Muscle of leg (tissue), 3 donors: ENCODE measurements at regions not wholly inside any gene's neighbourhood (a gene's known extent, or its start where the extent isn't known, plus 50 kb on each side); places are given as distances from the start of the nearest gene placed in this dataset.
A peak's percentile ranks its signal among the peaks of the same experiment; 100 is the strongest.

ENCODE experiments used
- DNase-seq: peaks from one replicate; pipeline ENCODE4 v3.0.0; 2013
- H3K27ac ChIP-seq: one replicate; pipeline ENCODE4 v1.5.1; 2013; ENCODE audit warnings: mild to moderate bottlenecking, low read length, control low read depth
- H3K27me3 ChIP-seq: one replicate; pipeline ENCODE4 v1.6.1; 2013; ENCODE audit warnings: low read length; ENCODE audit not compliant: control insufficient read depth, insufficient read depth
- H3K36me3 ChIP-seq: one replicate; pipeline ENCODE4 v1.6.1; 2013; ENCODE audit warnings: low read length; ENCODE audit not compliant: control insufficient read depth, insufficient read depth
- H3K4me1 ChIP-seq: one replicate; pipeline ENCODE4 v1.6.1; 2013; ENCODE audit warnings: low read length; ENCODE audit not compliant: control insufficient read depth, insufficient read depth
- H3K4me3 ChIP-seq: one replicate; pipeline ENCODE4 v1.5.1; 2013; ENCODE audit warnings: low read length, control low read depth
- H3K9me3 ChIP-seq: replicated peaks from 2 replicates; pipeline ENCODE4 v1.6.1; 2013; ENCODE audit warnings: low read depth, low read length; ENCODE audit not compliant: control insufficient read depth
- WGBS: methylation state at CpG from one replicate; pipeline ENCODE4 v1.1.5; 2013; ENCODE audit warnings: missing lambda C conversion rate; ENCODE audit not compliant: insufficient coverage; 5-methylcytosine and 5-hydroxymethylcytosine counted together

DNA sequence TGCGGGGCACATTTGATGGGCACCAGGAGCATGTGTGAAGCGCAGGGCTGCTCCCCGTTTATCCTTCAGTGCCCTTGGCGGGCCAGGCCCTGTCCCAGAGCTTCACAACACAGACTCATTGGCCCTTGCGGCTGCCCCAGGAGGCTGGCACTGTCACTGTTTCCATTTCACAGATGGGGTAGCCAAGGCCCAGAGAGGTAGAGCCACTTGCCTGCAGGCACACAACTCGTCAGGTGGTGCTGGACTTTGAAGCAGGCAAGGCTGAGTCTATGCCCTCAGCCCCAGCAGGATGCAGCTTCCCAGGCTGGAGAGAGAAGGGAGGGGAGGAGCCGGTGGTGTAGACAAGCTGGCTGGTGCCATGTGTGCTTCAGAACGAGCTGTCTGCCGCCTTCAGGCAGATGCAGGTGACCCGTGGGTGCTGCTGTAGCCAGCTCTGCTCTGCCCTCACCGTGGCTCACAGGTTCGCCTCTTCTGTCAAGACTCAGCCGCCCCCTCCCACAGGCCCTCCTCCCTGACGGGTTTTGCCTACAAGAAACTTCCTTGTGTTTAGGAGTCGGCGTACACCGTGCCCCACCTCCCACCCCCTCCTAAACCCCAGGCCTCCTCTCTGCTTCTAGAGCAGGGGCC is 232.3 kb upstream of the CIBAR2 start:
- no peaks in the 10 kb centered on the region for H3K36me3 ChIP-seq
- DNase-seq = no peak
- H3K4me1 ChIP-seq = peaks cover 15% of the 10 kb centered on the region
- H3K27me3 ChIP-seq = no peaks in the 10 kb centered on the region
- H3K9me3 ChIP-seq = no peaks in the 10 kb centered on the region
- H3K27ac ChIP-seq = no peak overlapping the region
- H3K4me3 ChIP-seq = no peak overlapping the region
- WGBS = 77% methylated on average over 12 of the region's 17 CpGs

GRCh38 chr16:85345129-85345639 is 232.9 kb upstream of the CIBAR2 start:
- H3K27me3 ChIP-seq = no peaks in the 10 kb centered on the region
- no peak overlapping the region for H3K4me3 ChIP-seq
- H3K9me3 ChIP-seq = no peaks in the 10 kb centered on the region
- H3K4me1 ChIP-seq = peaks cover 21% of the 10 kb centered on the region
- H3K36me3 ChIP-seq = no peaks in the 10 kb centered on the region
- WGBS = 56% methylated on average over 2 of the region's 7 CpGs
- no peak overlapping the region for H3K27ac ChIP-seq
- DNase-seq = no peak

GRCh38 chr16:85346404-85347212 is 234.3 kb upstream of the CIBAR2 start:
- Histone ChIP-seq H3K4me3 (no peak overlapping the region), H3K4me1 (peaks cover 35% of the 10 kb centered on the region), H3K36me3 (no peaks in the 10 kb centered on the region), H3K27me3 (no peaks in the 10 kb centered on the region), H3K9me3 (no peaks in the 10 kb centered on the region), H3K27ac (no peak overlapping the region)
- WGBS = 95% methylated on average over 12 of the region's 12 CpGs
- DNase-seq = no peak

GRCh38 chr16:85347213-85347591 is 234.9 kb upstream of the CIBAR2 start:
- H3K27me3 ChIP-seq = no peaks in the 10 kb centered on the region
- 61% methylated on average over 9 of the region's 11 CpGs for WGBS
- no peak overlapping the region for H3K27ac ChIP-seq
- H3K36me3 ChIP-seq = no peaks in the 10 kb centered on the region
- no peaks in the 10 kb centered on the region for H3K9me3 ChIP-seq
- H3K4me3 ChIP-seq = no peak overlapping the region
- DNase-seq = no peak
- peaks cover 37% of the 10 kb centered on the region for H3K4me1 ChIP-seq

- H3K4me1 ChIP-seq = peaks cover 46% of the 10 kb centered on the region
- no peaks in the 10 kb centered on the region for H3K27me3 ChIP-seq
- no peak overlapping the region for H3K27ac ChIP-seq
- H3K9me3 ChIP-seq = peaks cover 4% of the 10 kb centered on the region
- DNase-seq = no peak
- H3K4me3 ChIP-seq = no peak overlapping the region
- WGBS = 75% methylated on average over 12 of the region's 12 CpGs
- no peaks in the 10 kb centered on the region for H3K36me3 ChIP-seq
These were observed 236.0 kb upstream of the CIBAR2 start for GRCh38 chr16:85348065-85348840.

DNA sequence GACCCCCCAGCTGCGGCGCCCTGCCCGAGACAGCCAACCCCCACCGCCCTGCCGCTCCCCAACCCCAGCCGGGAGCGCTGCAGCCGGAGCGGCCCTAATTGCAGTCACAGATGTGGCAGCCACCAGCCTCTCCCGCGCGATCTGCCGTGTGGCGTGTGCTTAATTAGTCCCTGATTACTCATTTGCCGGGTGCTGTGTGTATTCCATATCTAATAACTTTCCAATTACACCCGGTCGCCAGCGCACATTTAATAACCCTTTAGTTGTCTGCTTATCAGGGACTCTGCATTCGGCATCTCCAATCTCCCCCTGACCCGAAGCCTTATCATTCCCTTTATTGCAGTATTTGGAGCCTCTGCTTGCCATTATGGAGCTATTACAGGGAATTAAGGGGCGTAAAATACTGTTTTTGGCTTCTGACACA is 236.7 kb upstream of the CIBAR2 start:
- Histone ChIP-seq H3K9me3 (peaks cover 4% of the 10 kb centered on the region), H3K36me3 (no peaks in the 10 kb centered on the region), H3K27me3 (no peaks in the 10 kb centered on the region), H3K27ac (no peak overlapping the region), H3K4me3 (no peak overlapping the region), H3K4me1 (peaks cover 50% of the 10 kb centered on the region)
- WGBS = 29% methylated on average over 16 of the region's 21 CpGs
- no peak for DNase-seq

DNA sequence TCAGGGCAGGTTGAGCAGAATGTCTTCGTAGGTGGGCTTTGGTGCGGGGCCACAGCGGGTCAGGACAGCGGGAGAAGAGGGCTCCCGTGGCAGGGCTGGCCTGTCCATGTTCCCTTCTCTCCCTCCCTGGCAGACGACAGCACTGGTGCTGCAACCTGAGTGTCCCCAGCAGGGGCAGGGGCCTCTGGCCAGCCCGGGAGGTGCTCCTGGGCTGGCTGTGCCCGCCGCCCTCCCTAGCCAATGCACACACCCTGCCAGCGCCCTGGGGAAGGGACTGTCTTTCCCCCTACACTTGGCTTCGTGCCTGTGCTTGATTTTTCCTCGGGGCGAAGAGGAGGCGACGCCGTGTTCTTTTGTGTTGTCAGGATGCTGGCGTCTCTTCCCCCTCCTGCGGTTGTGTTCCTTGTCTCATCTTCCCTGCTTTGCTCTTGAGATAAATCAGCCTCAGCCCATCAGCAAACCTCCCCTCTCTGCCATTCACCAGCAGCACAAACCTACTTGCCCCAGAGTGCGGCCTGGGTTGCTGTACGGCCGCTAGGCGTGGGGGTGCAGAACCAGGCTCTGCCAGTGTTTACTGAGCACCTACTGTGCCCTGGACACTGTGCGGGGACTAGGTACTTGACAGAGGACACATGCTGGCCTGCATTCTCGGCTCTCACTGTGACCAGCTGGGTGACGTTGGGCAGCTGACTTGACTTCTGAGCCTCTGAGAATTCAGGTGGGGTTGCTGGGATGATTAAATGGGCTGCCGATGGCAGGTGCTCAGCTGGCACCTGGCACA is 237.3 kb upstream of the CIBAR2 start:
- 77% methylated on average over 17 of the region's 26 CpGs for WGBS
- Histone ChIP-seq H3K9me3 (peaks cover 4% of the 10 kb centered on the region), H3K4me1 (peaks cover 56% of the 10 kb centered on the region), H3K36me3 (no peaks in the 10 kb centered on the region), H3K4me3 (no peak overlapping the region), H3K27me3 (no peaks in the 10 kb centered on the region), H3K27ac (no peak overlapping the region)
- no peak for DNase-seq

DNA sequence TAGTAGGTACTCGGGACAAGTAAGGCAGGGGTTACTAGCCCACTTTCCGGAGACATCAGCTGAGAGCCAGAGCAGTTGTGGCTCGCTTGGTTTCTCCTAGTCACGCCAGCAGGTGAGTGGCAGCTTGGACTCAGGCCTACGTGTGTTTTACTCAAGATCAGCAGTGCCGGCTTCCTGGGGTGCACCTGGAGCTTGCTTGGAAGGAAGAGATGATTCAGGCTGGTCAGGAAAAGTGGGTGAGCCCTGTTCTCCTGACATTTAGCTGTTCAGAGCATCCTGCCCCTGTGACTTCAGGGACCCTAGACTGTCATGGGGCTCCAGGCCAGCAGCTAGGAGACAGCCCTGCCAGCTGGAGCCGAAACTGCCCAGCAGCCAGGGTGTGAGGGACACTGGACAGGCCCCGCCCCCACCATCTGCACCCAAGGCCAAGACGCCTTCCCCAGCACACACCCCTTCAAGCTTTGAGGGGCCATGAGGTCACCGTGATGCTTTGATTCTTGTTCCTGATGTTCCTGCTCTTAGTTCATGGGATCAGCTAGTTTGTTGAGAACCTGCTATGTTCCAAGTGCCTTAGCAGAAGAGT is 238.0 kb upstream of the CIBAR2 start:
- Histone ChIP-seq H3K36me3 (no peaks in the 10 kb centered on the region), H3K9me3 (peaks cover 4% of the 10 kb centered on the region), H3K4me3 (no peak overlapping the region), H3K27me3 (no peaks in the 10 kb centered on the region), H3K4me1 (peaks cover 63% of the 10 kb centered on the region), H3K27ac (no peak overlapping the region)
- 75% methylated on average over 9 of the region's 10 CpGs for WGBS
- no peak for DNase-seq

GRCh38 chr16:85350973-85351372 is 238.7 kb upstream of the CIBAR2 start:
- WGBS = 44% methylated on average over 3 of the region's 4 CpGs
- no peaks in the 10 kb centered on the region for H3K27me3 ChIP-seq
- no peak overlapping the region for H3K4me3 ChIP-seq
- H3K4me1 ChIP-seq = peaks cover 66% of the 10 kb centered on the region
- H3K27ac ChIP-seq = peak overlapping the region; percentile 20
- H3K36me3 ChIP-seq = no peaks in the 10 kb centered on the region
- peak; percentile 95 for DNase-seq
- peaks cover 4% of the 10 kb centered on the region for H3K9me3 ChIP-seq
